MV-4-11 (cell line): ENCODE measurements at regions not wholly inside any gene's neighbourhood (a gene's known extent, or its start where the extent isn't known, plus 50 kb on each side); places are given as distances from the start of the nearest gene placed in this dataset.
"Not testable (repeated sequence)": the region's sequence is repeated elsewhere in the genome, so short reads cannot be mapped to it uniquely, and the experiment has no call there.

Experiments used
- DNase-seq: peaks from one replicate; lab custom pipeline; 2025; lab: John Stamatoyannopoulos, UW

DNA sequence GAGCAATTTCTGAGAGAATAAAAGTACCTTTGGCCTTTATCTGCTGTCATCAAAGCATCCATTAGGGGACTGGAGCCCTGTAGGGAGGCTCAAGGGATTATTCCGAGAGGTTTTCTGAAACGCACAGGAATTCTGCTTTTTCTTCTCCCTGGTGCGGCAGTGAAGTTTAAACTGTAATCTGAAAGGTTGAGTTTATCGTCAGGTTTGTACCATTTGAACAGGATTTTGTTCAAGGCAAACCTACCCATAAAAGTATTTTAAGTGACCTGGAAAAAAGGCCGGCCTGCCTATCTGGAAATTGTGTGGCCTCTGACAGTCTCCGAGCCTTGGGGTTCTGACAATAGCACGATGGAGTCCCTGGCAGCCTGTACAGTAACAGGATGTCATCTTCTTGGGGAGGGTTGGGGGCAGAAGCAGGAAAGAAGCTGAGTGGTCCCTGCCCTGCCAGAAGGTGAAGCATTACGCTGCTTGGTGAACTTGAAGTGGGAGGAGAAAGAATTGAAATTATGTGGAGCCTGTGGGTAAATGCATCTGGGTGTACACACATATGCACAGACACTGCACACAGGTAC is 272.0 kb downstream of the CYRIA start:
- no peak for DNase-seq

DNA sequence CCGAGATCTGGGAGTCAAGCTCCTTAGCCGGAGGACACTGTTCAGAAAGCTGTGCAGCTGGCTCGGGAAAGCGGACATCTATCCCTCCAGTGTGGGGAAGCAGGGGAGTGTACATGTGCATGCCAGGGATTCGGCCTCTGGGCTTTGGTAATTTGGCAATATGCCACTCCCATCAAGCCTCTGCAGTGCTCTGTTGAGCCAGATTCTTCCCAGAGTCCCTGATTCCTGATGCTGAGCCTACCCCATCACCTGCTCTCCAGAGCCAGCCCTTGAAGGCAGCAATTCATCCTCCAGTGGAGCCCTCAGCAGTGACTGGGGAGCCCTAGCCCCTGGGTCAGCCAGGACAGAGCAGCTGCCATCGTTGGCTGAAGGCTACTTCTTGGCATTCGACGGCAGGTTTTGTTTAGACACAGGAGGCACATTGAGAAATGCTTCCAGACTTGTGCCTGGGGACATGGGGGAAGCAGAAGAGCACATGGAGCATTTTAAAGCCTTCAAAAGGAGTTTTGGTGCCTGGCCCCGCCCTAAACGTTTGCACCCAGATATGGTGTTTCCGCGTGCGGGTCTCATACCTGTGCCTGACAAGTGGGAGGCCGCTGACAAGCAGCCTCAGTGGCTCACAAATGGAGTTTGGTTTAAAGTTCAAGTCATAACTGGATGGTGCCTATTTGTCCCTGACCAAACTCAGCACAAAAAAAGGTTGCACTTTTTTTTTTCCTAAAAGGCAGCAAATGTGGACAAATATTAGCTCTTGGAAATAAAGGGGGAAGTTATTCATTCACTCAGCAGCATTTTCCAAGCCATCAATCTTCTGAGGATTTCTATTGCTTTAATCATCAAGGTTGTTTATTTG is 272.8 kb downstream of the CYRIA start:
- no peak for DNase-seq

DNA sequence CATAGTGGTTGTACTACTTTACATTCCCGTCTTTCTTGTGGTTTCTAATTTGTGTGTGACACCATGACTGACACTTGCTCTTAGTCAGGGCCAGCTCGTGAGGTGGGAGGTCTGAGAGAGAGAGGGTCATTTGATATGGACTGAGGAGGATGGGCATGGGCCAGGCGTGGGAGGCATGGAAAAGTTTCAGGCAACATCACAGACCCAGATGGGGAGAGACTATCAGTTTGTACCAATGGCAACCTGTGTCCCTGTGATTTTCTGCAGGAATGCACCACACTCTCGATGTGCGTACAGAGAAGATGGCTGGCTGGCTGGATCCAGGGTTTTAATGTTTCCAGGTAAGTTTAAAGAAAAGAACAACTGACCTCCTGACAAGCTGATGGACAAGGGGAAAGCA is 273.6 kb downstream of the CYRIA start:
- no peak for DNase-seq

DNA sequence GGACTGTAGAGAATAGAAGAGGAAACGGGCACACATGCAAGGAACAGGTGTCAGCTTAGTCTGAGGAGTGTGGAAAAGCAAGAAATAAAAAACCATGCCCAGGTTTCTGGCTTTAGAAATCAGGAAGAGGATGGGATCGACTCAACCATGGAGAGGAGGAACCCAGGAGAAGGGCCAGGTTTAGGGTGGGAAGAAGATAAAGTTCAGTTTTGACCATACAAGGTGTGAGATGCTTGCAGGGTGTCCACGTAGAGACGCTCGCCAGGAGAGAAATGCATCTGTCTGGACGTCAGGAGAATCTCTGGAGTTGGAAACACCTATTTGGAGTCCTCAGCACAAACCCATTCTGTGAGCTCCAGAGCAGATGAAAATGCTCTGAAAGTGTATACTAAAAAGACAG is 275.1 kb downstream of the CYRIA start:
- no peak for DNase-seq

DNA sequence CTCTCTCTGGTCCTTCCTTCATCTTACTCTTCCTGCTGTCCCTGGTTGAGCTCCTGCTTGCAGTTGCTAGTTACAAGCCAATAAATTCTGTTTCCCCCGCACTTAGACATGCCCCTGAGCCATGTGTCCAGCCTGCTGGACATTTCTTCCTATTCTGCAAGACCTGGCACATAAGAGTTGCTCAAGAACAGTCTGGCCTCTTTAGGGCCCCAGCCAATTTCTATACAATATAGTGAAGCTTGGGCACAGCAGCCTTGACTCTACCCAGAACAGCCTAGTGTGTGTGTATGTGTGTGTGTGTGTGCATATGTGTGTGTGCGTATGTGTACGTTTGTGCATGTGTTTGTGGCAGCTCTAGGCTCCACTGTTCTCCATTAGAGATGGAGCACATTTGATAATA is 276.0 kb downstream of the CYRIA start:
- DNase-seq = no peak

DNA sequence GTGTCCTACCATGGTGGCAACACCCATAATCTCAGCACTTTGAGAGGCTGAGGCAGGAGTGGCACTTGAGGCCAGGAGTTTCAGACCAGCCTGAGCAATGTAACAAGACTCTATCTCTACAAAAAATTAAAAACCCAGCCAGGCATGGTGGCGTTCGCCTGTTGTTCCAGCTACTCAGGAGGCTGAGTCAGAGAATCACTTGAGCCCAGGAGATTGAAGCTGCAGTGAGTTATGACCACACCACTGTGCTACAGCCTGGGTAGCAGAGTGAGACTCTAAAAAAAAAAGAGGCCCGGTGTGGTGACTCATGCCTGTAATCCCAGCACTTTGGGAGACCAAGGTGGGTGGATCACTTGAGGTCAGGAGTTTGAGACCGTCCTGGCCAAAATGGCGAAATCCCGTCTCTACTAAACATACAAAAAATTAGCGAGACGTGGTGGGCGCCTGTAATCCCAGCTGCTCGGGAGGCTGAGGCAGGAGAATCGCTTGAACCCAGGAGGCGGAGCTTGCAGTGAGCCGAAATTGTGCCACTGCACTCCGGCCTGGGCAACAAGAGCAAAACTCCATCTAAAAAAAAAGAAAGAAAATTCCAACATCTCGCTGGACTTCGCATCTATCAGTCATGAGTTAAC is 277.3 kb downstream of the CYRIA start:
- not testable (repeated sequence) for DNase-seq

DNA sequence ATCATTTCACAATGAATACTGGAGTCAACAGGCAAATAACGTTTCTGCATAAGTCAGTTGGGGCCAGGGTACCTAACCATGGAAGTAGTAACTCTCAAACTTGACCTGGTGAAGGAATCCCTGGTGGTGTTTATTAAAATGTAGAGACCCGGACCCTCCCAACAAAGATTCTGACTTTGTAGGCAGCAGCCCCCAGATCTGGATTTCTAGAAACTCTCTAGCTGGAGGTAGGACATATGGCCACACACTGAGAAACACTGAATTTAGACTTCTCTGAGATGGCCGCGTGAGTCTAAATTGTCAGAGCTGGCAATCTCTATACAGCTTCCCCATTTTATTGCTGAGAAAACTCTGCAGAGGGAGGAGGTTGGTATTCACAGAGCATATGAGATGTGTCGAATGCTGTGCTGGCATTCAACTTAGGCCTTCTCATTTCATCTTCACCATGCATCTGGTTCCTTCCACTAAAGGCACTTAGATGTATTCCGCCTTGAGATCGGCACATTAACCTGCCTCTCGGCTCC is 278.1 kb downstream of the CYRIA start:
- DNase-seq = no peak

DNA sequence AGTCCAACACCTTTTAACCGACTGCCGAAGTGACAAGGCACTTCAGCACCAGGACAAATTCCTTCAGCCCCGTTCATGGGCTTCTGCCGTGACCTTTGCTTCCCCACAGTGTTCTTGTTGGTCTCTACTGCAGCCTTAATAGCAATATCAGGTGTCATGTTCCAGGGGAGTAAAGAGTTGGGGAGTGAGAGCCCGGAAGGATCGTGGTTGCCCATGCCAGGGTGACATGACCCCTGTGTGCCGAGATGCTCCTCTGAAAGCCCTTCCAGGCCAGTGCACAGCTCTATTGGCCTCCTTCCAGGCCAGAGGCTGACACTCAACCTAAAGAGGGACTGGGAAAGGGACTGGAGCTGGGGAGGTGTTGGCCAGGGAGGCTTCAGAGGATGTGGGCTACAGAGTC is 279.2 kb downstream of the CYRIA start:
- no peak for DNase-seq

DNA sequence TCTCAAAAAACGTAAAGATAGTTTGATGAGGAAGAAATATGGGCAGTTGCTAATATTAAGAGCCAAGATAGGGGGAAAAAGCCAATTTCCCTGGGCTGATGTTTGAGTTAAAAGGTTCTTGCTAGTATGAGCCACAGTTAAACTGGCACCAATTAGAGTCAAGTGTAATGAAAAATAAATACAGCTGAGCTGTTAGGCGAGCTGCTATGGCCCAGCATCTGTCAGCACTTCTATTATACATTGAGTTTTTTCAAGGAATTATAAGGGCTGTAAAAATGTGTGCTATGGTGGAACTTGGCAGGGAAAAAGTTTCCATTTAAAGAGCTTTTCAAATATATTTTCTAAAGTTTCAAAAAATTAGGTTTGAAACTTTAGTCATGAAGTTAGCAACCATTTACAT is 279.6 kb downstream of the CYRIA start:
- DNase-seq = no peak

DNA sequence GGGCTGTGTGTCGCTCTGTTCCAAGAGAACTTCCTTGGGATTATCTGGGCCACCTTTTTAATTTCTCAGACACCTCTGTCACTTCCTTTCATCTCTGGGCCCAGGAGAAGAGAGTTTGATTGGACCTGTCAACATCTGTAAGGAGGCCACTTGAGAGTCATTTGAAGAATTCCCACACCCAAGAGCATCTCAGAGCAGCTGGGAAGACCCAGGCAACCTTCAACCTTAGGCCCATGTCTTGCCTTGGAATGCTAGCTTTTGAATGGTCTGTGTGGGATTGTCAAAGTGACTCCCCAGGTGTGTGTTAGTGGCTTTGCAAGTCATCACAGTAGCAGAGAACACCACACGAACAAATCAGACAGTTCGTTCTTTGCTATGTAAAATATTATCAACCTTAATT is 280.3 kb downstream of the CYRIA start:
- no peak for DNase-seq

DNA sequence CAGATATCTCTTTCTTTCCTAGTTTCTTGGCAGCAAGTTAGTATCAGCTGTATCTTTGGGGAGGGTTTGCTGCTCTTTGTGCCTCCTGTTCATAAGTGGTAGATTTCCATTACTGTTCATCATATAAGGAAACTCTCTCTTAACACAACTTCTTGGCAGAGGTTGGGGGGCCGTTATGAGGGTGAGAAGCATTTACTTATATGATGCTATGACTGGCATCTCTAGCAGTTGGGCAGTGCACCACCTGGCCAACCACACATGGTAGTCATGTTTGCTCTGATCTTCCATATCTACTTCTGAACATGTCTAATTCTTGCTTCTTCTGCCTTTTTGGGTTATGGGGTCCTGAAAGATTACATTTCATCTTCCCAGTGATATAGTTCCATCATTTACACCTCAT is 282.2 kb downstream of the CYRIA start:
- DNase-seq = no peak

DNA sequence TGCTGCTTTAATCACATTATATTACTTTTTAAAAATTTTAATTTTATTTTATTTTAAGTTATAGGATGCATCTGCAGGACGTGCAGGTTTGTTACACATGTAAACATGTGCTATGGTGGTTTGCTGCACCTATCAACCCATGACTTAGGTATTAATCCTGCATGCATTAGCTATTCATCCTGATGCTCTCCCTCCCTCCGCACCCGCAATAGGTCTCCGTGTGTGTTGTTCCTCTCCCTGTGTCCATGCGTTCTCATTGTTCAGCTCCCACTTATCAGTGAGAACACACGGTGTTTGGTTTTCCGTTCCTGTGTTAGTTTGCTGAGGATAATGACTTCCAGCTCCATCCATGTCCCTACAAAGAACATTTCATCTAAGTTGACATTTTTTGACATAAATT is 283.2 kb downstream of the CYRIA start:
- DNase-seq = no peak

DNA sequence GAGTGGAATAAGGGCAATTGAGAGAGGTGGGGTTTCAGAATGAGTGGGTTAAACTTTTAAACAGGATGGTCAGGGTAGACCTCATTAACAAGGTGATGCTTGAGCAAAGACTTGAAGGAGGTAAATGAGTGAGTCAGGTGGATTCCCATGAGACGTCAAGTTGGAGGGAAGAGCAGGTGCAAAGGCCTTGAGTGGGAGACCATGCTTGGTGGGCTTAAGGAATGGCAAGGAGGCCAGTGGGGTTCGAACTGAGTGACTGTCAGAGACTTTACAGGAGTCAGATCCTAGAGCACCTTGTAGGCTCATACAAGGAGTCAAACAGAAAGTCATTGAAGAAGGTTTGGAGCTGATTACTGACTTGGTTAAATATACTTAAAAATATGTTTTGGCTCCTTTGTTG is 284.1 kb downstream of the CYRIA start:
- no peak for DNase-seq

DNA sequence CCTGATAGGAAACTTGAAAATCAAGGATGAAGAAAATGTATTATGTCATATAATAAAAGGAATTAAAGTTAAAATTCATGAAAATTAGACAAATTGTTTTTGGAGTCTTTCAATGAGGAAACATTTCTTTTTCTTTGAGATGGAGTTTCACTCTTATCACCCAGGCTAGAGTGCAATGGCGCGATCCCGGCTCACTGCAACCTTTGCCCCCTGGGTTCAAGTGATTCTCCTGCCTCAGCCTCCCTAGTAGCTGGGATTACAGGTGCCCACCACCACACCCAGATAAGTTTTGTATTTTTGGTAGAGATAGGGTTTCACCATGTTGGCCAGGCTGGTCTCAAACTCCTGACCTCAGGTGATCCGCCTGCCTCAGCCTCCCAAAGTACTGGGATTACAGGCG is 285.7 kb downstream of the CYRIA start:
- DNase-seq = not testable (repeated sequence)

DNA sequence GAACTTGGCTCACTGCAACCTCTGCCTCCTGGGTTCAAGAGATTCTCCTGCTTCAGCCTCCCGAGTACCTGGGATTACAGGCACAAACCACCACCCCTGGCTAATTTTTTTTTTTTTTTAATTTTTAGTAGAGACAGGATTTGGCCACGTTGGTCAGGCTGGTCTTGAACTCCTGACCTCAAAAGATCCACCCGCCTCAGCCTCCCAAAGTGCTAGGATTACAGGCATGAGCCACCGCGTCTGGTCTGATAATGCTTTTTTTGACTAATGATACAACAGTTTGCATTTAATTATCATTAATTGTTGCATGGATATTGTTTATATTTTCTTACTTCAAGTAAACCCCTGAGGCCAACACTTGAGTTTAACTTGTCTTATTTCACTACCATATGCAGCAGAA is 286.6 kb downstream of the CYRIA start:
- not testable (repeated sequence) for DNase-seq

DNA sequence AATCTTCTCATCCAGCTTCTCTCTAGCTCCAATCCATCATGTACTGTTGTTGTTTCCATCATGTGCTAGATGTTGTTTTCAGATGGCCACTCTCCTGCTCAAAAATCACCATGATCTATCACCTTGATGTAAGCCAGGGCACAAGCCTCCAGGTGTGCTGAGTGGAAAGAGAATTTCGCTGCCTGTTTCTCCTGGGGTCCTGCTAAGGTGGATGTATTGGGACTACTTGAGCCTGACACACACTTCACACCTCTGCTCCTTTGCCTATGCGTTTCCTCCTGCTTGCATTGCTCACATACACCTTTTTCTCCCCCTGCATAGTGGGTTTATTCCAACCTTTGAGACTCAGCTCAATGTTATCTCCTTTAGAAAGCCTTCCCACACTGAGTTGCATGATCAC is 287.6 kb downstream of the CYRIA start:
- no peak for DNase-seq

DNA sequence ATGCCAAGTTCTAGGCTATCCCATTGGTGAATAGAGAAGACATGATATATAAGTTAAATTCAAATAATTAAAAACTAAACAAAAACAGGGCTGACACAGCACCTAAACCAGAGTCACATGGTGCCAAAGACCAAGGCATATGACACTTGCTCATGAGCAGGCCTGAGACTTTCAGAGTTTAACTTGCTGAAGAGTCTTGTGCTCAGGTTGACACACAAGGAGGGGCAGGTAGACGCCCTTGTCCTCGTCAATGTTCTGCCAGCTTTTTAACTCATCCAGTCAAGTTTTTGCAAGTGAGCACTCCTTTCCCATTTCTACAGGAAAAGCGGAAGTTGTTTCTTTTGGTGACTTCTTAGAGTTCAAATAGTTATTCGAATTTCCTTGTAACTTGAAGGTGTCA is 289.7 kb downstream of the CYRIA start:
- no peak for DNase-seq

DNA sequence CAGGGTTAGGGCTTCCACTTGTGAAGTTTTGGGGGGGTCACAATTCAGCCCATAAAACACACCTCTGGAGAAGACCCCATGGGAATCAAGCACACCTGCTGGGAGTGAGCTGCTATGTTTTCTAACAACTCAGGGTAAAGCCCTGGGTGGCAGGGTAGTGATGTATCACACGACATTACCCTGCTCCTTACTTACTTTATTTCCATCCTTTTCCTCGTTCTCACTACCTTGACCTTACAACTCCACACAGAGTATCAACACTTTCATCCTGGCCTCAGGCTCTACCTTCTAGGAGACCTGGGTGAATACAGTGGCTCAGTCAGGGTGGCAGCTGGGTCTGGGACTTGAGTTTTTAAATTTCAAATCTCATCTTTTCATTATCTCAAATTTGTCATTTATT is 290.3 kb downstream of the CYRIA start:
- DNase-seq = no peak

DNA sequence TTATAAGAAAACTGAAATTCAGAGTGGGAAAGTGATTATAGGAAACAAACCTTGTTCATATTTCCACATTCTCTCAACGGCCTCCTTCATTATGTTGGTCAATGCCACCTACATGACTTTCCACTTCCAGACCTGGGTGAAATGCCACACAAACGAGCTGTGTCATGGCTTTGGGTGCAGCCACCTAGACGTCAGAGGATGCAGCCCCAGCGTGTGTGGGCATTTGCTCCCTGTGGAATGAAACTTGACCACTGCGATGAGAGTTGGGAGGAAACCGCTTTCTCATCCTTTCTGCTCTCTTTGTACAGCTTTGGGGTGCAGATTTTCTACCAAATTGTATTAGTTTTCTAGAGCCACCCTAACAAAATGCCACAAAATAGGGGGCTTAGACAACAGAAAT is 291.0 kb downstream of the CYRIA start:
- DNase-seq = no peak

DNA sequence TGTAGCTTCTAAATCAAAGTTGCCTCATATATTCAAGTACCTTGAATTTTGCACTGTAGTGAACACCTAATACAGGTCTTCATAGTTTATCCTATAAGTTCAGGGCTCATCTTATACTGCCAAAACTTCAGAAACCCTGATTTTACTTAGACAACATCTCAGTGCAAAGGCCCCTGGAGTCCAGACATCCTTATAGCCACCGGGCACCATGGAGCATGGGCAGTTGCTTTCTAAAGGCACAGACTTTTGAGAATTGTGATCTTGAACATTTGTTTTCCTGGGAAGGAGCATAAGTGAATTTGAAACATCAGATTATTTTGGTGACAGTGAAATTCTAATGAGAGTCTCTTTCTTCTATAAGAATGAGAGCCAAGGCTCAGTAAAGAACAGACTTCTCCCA is 292.3 kb downstream of the CYRIA start:
- DNase-seq = no peak

DNA sequence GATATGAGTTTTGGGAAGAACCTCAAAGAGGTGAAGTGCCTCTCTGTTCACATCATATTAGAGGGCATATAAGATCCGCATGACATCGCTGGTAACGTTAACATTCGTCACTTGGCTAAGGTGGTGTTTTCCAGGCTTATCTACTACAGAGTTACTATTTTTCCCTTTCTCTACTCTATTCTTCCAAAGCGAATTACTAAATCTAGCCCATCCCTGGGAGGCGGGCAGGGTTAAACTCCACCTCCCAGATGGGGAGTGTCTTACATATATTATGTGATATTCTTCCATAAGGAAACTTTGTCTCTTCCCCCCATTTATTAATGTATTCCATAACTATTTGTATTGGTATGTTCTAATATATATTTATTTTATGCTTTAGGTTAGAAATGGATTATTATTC is 293.9 kb downstream of the CYRIA start:
- no peak for DNase-seq

DNA sequence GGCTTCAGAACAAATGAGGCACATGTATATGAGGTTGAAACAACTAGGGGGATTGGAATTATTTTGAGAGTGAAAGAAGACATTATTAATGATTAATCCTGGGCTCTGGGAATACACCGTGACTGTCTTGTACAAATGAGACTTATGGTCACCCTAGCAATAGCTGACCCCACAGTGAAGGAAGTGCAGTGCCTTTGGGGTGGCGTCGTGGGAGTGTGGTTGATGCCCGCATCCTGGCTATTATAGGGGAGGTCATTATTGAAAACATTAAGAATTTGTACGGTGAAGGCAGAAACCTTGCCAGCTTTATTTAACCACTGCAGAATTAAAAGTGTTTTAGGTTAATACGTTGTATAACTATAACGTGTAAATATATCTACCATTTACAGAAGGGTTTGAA is 296.7 kb downstream of the CYRIA start:
- no peak for DNase-seq

DNA sequence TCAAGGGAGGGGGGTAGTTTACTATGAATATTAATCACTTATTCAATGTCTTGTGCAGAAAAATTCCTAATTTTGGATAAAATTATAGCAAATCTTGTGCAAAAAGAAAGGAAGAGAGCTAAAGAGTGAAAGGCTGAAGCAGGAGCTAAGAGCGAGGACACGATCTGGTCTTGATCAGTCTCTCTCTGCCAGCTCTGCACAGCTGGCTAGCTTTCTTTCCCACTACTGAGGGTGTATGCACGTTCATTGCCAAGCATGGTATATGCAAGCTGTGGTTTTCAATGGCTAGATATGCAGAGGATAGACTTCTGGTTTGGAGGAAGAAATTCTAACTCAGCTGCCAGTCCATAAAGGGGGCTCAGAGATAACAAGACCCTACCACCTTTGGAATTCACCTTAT is 297.3 kb downstream of the CYRIA start:
- DNase-seq = no peak
